Stimulated activated CD8-positive, alpha-beta memory T cell treated with anti-CD3 and anti-CD28 coated beads, Interleukin-7, amount 100 ng/mL, for 1 hour (primary cell): ENCODE measurements at regions not wholly inside any gene's neighbourhood (a gene's known extent, or its start where the extent isn't known, plus 50 kb on each side); places are given as distances from the start of the nearest gene placed in this dataset.

Experiments
- DNase-seq, 2 donors: peaks; one replicate each; pipeline ENCODE4 v3.0.0-alpha.2; 2020; ENCODE audit warnings: low read depth in 2 of 2

- no peak for DNase-seq
Measured at GRCh38 chr1:185500001-185500626, 183.1 kb upstream of the IVNS1ABP start.

DNA sequence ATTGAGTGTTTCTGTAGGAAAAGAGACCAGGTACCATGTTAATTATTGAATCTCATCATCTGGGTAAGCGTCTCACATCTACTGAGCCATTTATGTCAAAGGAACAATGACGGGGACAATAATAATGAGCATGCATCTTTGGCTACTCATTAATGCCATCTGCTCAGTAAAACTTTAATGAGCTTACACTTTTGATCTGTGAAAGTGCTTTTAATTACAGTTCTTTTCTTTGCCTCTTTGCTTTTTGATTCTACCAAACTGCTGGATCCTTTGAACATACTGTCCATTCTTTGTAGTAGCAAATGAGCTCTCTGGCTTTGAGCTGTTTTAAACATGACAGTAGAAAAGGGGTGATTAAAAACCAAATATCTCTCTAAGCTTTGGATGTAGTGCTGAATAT is 181.2 kb upstream of the IVNS1ABP start:
- no peak for DNase-seq

GRCh38 chr1:185497177-185497576 is 180.1 kb upstream of the IVNS1ABP start:
- DNase-seq, result no peak

GRCh38 chr1:185495898-185496297 is 178.9 kb upstream of the IVNS1ABP start:
- DNase-seq, result no peak

GRCh38 chr1:185495007-185495406 is 178.0 kb upstream of the IVNS1ABP start:
- no peak for DNase-seq

- DNase-seq, result no peak
Measured at GRCh38 chr1:185492089-185492825, 175.2 kb upstream of the IVNS1ABP start.

DNA sequence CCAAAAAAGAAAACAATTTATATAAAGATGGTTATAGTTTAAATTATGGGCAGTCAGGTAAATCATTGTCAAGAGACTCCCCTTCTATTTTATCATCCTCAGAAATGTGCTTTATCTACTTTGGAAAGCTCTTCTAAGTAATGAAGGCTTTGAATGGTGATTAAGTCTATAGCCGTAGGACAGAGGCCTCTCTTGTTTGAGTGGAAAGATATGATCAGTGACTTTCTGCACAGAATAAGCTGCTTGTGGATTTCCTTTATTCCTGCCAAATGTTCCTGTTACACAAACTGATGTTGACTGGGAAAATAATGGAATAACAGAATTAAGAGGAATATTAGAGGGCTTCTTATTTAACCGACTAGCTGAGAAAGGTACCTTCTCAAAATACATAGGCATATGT is 174.6 kb upstream of the IVNS1ABP start:
- no peak for DNase-seq

DNA sequence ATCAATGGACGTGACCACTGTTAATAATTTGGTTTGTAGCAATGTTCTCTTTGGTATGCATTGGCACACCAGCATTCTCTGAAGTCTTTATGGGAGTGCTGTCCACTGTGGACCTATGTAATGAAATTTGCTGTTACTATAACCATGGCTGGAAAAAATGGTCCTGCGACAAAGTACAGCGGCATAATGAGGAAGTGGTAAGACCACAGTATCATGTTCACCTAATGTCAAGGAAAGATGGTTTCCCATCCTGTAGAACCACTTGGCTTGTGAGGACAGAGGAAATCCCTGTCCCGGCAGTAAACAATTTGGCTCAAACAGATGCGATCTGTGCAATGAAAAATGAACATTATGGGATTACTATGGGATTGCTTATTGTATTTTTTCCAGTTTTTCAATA is 173.9 kb upstream of the IVNS1ABP start:
- DNase-seq, result no peak

DNA sequence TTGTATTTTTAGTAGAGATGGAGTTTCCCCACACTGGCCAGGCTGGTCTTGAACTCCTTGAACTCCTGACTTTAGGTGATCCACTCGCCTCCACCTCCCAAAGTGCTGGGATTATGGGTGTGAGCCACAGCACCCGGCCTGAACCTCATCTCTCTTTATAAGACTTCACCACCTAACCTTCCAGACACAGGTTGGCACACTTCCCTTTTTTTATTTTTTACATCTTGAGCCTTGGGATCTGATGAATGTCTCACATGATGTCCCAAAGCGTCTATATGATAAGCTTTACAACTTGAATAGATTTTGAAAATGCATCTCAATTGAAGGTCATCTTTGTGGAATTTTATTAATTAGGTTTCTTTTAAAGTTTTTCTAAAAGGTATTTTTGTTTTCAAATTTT is 172.4 kb upstream of the IVNS1ABP start:
- no peak for DNase-seq

DNA sequence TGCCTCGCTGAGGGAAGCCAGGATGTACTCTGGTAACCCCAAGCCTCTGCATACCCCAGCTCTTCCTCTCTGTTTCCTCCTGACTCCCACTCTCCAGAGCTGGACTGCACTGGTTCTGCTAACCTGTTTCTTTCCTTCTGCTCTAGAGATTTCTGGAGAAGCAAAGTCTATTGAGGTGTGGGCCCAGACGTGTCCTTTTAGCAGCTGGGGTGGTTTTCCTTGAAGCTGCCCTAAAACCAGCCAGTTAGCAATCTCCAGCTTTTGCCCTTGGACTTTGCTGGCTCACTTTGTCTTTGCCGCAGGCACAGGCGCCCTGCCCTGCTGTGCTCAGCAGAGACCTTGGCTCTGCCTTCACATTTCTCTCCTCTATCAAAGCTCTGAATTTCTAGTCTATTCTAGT is 171.8 kb upstream of the IVNS1ABP start:
- no peak for DNase-seq

DNA sequence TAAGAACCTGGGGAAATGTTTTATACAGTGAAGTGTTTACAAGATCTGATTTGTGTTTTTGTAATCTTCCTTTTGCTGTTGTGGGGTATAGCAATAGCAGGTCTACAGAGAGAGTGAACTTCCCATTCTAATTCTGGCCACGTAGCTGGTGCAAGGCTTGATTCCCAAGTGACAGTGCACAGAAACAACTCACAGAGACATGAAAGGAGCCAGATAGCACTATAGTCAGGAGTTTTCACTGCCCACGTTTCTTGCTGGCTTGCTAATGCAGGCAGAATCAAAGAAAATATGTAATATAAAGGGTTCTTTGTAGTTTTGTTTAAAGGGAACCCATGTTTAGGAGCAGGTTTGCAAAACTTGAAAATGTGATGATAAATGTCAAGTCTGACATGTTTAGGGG is 170.9 kb upstream of the IVNS1ABP start:
- DNase-seq, result no peak

DNA sequence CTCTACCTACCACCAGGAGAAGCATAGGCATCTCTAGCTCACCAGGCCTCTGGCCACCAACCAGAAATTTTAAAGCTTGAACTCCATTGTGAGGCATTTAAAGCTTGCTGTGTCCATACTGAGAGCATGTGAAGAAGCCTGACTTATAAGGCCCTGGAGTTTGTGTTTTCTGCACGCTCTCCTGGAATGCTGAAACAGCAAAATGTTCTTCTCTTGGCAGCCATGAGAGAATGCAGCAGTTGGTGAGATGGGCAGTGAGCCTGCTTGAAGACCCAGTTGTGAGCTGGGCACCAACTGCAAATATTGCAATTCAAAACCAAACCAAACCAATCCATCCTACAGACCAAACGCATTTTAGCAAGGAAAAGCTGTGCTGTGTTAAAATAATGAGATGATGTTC is 170.0 kb upstream of the IVNS1ABP start:
- no peak for DNase-seq

DNA sequence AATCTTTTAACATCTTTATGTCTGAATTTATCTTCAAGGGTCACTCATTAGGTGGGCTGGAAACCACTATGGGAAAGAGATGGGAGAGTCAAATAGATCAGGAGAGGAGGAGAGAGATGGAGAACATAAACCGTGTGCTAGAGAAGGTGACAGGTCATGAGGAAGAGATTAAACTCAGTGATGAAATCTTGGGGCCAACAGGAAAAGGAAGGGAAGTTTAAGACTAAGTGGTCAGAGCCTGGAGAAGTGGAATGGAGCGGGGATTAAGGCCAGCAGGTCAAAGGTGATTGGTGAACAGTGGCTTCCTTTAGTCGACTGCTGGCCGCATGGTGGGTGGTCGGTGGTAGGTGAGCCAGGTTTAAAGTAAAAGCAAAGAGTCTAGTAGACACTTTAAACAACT is 169.3 kb upstream of the IVNS1ABP start:
- no peak for DNase-seq

DNA sequence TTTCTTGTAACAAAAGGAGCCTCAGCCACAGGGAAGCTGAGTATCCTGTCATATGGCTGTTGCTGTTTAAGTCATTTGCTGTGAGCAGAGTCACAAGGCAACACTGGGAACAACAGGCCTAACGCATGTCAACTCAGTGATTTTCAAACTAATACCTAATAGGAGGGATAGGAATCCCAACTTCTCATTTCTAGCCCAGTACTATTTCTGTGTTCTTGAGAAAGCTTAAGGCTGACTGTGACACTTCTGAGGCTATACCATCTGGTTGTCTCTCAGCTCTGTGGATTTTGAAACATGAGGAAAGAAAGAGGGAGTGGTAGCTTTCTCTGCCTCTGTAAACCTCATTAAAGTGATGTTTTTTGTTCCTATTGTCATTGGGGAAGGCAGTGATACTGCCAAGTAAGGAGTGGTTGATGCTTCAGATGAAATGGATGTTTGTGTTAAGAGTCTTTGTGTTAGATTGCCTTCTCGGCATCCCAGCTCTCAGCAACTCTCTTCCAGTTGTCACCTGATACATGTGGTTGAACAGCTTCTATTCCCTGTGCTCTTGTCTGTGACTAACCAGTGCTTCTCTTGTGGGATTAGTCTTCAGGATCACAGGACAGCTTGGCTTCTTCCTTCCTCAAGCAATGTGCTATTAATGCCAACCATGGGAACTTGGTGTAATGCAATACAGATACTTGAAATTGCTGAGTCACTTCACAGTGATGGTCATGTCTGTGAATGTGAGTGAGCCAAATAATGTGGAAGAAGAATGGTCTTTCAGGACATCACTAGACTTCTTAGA is 166.8 kb upstream of the IVNS1ABP start:
- DNase-seq, result no peak

GRCh38 chr1:185483217-185483616 is 166.2 kb upstream of the IVNS1ABP start:
- DNase-seq, result no peak

DNA sequence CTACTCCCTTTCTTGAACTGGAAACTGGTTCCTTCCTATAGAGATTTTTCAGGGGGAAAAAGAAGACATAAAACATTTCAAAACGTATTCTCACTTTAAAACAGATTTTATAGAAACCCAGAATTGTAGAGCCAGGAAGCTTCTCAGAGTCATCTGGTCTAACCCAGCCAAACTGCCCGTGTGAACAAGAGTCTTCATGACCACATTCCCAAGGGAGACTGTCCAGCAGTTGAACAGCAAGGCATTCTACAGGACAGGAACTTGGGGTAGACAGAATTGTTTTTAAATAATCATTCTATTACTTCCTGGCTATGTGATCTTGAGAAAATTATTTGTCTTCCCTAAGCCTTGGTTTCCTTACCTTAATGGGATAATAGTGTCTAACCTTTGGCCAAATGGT is 163.5 kb upstream of the IVNS1ABP start:
- no peak for DNase-seq

GRCh38 chr1:185479796-185480195 is 162.8 kb upstream of the IVNS1ABP start:
- no peak for DNase-seq

GRCh38 chr1:185478877-185479276 is 161.8 kb upstream of the IVNS1ABP start:
- DNase-seq, result no peak

GRCh38 chr1:185477638-185478580 is 160.9 kb upstream of the IVNS1ABP start:
- DNase-seq, result no peak

DNA sequence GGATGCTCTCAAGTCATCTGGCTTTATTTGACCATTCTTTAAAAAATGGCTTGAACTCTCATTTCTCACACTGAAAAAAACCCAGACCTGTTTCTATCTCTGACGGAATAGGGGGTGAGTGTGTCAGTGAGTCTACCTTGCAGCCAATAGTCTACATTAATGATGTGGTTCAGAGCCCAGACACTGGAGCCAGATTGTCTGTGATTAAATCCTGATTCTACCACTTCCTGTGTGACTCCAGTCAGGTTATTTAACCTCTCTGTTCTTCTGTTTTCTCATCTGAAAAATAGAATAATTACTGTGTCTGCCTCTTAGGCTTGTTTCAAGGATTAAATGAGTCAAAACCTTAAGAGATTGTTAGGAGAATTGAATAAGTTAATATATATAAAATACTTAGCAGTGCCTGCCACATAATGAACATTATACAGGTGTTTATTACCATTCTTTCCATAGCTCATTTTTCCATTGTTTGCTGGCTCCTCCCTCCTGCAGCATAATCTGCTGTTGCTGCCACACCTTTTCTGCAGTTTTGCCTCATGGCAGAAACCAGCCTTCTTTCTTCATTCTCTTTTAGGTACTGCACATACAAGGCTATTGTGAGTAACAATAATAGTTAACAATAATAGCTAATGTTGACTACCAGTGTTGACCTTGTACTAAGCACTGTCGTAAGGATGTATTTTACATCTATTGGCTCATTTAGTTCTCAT is 157.6 kb upstream of the IVNS1ABP start:
- no peak for DNase-seq

DNA sequence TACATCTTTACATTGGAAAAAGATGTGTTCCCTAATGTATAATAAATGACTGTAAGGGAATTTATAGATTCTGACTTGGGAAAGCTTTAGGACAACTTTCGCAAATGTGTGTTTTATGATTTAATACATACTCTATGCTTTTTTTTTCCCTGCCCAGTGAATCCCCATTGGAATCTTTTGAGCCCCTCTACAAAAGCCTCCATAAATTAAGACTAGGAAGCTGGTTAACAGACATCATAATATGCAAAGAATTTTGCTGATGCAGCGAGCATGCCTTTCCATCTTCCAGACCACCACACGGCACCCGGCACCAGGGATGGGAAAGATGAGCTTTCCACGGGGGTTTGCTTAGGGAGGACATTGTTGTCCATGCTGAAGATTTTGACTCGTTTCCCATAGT is 156.1 kb upstream of the IVNS1ABP start:
- no peak for DNase-seq
